GM18868 (cell line): ENCODE measurements at regions not wholly inside any gene's neighbourhood (a gene's known extent, or its start where the extent isn't known, plus 50 kb on each side); places are given as distances from the start of the nearest gene placed in this dataset.
A peak's percentile ranks its signal among the peaks of the same experiment; 100 is the strongest.

Source experiments
- ATAC-seq: cut with Tn5 transposase; IDR thresholded peaks from one replicate; pipeline ENCODE4 v1.9.1; 2021; ENCODE audit warnings: mild to moderate bottlenecking, moderate library complexity; ENCODE audit not compliant: unreplicated experiment

DNA sequence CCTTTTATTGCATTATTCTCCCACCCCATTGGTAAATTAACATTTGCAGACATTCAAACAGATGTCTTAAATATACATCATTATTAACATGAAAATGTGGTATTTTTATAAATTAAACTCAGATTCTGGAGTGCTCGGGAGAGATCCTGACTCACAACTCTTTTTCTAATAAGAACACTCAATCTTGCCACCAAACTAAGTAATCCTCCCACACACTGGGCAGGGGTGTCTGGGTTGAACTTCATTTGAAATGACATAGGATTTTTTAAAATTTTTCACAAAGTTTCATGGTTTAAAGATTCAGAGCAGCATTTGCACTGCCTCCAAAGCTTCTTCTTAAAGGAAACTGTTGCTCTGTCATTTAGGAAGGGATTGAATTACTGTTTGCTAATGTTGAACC lies 754.3 kb downstream of the MECOM start:
- no peak for ATAC-seq

DNA sequence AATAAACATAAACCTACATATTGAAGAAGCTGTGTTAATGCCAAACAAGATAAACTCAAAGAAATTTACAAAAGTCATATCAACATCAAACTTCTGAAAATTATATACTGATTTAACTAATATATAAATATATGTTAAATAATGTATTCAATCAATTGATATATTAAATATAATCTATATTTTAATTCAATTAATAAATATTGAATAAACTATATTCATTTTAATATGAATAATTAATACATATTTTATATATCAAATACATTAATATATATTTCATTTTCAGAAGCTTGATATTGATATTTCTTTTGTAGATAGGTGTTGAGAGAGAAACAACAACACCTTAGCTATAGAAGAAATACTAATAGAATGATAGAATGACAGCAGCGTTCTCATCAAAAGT lies 768.1 kb downstream of the MECOM start:
- no peak for ATAC-seq

DNA sequence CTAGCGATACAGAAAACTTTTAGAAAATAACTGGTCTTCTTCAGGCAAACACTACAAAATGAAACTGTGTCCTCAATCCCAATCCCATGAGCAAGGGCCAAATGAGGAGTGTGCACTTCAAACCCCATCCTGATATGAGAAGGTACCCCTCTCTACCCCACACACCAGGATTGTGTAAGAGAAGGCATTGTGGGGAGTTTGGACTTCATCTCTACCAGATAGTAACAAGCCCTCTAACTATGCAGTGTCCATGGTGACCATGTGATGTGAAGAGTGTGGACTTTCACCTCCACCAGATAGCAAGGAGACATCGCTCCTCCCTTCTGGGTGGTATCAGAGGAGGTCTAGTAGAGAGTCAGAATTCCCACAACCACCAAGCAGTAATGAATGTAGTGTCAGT lies 769.3 kb downstream of the MECOM start:
- ATAC-seq, result no peak

DNA sequence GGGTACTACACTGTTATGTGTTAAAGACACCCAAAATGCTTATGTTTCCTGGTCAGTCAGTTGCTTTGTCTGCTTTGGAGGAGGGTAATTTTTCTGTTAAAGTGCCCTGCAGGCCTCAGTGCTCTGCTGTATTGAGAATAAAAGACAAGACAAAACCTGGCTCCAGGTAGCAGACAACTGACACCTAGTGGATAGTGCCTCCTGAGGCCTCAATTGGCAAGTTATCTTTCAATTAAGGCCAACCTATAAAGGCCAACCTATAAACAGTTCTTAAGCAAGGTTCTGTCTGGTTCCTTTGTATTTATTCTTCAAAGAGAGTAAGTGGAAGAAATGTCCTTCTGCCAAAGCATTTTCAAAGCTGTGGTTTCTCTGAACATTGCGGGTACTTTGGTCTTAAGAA lies 773.8 kb downstream of the MECOM start:
- ATAC-seq, result no peak

DNA sequence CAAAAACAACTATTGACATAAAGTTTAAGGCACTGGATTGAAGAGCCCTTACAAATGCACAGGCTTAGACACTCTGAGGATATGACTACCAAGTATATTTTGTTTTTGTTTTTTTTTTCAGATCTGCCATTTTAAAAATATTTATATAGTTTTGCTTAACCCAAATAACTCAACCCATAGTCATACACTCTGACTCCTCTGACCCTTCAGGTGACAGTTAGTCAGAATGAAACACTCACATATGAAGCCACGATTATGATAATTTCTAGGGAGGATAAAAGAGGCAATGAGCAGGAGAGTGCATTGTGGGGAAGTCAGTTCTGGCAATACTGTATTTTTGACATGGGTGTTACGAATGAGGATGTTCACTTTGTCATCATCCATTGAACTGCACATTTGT lies 774.7 kb downstream of the MECOM start:
- no peak for ATAC-seq

DNA sequence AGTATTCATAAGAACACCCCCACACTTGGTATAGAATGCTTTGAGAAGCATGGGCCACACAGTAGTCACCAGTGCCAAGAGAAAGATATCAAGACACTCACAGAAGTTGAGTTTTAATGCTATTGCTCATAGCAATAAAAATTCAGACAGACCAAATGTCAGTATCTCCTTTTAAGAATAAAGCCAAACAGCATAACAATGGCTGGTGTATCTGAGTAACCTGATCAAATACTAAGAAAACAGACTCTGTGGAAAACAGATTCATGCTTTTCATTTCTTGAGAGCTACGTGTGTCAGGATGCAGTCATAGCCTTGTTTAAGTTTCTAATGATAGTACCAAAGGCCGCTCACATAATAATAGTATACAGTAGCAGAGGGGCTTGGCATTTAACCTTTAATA lies 778.5 kb downstream of the MECOM start:
- ATAC-seq, result no peak

DNA sequence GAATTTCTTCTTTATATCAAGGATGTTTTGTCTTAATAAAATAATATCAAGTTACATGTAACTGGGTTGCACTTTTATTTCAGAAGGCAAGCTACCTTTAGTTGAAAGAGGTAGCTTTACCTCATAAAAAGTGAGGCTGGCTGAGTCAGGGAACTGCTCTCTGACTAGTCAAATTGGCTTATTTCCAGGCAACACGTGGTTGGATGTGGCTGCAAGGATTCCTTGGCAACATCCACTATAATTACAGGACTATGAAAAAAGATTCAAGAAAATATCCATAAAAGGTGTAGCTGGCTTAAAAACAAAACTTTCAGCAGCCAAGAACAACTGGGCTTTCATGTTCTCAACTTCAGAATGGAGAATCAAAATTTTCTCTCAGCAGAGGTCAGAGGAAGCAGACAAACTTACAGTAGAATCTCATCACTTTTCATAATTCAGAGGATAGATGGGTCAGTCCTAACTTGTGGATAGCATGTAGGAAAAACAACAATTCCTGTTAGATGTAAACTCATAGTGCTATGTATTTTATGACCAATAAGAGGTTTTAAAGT lies 779.1 kb downstream of the MECOM start:
- ATAC-seq, result no peak

DNA sequence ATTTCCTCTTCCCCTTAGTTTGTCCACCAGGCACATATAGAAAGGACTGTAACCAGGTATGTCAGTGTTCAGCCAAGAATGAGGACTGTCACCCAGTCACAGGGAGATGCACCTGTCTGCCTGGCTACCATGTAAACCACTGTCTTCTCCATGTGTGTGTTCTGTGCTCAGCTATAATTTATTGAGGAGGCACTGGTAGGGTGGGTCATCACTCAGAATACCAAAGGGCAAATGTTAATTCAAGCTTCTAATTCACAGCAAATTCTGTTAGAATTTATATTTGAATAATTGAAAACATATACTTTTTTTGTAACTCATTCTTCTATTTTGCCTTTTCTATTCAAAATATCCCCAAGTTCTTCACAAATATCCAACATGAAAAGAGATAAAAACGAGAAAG lies 780.4 kb downstream of the MECOM start:
- ATAC-seq, result no peak

DNA sequence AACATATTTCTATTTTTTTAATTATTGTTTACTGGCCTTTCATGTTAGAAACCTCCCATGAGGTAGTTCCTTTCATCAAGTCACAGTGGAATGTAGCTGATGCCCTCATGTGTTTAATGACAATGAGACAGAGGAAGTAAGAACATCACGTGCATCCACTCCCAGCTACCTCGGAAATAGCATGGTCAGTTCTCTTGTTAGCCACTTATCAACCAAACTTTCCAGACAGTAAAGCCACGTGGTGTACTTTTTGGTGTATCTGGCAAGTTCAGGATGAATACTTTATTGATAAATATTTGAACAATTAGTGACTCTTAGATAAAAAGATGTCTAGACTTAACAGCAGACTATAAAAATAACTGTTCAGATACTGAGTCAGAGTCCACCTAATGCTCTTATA lies 781.7 kb downstream of the MECOM start:
- no peak for ATAC-seq

DNA sequence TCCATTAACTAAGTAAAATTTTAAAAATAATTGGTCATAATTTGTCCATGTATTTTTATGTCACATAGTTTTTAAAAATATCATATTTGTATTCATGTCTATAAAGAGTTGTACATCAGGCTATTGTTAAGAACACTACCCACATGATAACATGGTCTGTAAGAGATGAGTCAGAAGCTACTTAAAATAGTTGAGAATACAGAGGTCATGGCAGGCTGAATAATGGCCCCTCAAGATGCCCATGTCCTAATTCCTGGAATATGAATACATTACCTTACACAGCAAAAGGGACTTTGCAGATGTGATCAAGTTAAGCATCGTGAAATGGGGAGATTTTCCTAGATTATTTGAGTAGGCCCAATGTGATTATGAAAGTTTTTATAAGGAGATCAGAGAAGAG lies 782.9 kb upstream of the GOLIM4 start:
- peak; percentile 47 for ATAC-seq

DNA sequence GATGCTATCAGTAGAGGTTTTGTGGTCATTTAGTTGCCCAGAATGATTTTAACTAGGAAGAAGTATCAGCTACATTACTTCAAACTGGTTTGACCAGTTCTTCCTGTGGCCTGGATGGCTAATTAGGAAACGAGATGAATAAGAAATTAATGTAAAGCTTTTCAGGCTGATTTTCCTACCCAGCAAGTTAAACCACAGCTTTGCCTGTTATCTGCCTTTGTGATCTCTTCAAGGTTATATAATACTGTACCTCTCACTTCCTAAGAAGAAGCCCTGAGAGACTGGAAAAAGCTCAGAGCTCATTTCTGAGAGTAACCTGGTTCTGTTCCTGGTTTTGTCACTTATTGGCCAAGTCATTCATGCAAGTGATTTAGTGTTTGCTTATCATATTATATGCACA lies 782.2 kb upstream of the GOLIM4 start:
- ATAC-seq, result no peak

DNA sequence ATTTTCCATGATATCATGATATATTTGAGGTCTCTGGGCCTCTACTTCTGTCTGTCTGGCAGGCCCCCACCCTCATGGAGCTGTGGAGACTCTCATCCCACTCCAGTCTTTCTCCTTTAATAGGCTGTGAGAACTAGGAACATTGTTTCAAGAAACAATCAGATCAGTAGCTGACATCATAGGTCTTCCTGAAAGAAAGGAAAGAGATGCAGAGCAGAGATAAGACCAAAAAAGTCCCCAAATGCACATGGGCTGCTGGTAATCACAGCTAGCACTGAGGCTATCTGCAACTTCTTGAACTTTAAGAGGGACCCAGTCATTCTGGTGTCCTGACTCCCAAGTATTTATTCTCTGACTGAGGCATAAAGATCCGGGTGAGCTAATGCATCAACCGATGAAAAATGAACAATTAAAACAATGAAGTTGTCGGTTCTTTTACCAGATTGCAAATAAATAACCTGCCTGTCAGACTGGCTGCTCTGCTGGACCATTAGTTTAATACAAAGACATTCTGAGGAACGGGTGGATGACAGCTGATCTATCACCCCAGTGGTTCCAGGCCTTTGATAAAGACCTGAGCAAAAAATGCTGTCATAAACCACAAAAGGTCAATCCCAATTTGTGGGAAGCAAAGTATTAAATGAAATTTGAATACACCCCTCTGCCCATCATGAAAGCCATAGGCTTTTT lies 780.8 kb upstream of the GOLIM4 start:
- ATAC-seq, result no peak

DNA sequence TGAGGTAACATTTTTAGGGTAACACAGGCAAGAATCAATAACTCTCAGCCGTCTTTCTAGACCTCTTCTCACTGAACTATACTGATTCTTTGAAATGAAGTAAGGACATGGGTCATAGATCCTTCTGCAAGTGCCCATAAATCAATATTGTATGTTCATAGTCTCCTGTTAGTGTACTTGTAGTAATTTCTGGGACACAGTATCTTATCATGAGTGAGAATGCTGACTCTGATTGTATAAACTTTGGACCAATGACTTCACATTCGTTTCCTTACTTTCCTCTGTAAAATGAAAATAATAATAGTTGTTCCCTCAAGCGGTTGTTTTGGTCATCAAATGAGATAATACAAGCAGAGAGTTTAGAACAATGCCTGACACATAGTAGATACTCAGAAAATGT lies 777.1 kb upstream of the GOLIM4 start:
- ATAC-seq, result no peak

DNA sequence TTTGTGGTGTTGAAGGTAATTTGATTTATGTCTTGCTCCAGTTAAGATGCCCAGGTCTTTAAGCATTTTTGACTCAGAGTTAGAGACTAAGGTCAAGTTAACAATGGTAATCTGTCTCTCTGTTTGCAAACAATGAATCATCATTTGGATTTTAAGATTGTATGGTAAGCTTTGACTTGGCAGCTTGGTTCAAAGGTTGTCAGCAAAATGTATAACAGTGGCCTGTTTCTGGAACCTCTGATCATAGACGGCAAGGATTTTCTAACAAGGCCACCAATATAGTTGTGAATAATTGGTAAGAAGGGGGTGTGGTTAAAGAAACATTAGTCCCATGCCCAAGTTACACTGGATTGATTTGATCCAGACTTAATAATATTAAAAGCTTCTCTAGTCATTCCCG lies 775.2 kb upstream of the GOLIM4 start:
- no peak for ATAC-seq

DNA sequence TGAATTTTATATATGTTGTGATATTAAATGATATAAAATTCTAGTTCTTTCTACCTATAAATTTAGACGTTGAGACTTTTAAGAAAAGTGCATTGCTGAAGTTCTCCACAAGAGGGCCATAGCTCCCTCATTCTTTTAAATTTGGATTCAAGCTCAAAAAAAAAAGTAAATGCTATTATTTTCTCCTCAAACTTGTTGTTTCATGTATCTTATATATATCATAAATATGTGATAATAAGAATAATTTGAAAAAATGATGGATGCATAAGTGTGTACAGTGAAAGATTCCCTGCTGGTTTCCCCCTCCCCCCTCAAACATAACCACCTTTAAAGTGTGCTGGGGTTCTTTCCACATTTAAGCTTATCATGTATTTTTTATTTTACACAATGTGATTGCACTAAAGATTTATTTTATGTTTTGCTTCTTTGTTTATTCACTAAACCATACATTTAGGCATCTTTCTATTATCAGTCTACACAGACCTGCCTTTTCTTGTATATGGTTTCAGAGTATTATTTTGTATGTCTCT lies 769.4 kb upstream of the GOLIM4 start:
- peak; percentile 52 for ATAC-seq

DNA sequence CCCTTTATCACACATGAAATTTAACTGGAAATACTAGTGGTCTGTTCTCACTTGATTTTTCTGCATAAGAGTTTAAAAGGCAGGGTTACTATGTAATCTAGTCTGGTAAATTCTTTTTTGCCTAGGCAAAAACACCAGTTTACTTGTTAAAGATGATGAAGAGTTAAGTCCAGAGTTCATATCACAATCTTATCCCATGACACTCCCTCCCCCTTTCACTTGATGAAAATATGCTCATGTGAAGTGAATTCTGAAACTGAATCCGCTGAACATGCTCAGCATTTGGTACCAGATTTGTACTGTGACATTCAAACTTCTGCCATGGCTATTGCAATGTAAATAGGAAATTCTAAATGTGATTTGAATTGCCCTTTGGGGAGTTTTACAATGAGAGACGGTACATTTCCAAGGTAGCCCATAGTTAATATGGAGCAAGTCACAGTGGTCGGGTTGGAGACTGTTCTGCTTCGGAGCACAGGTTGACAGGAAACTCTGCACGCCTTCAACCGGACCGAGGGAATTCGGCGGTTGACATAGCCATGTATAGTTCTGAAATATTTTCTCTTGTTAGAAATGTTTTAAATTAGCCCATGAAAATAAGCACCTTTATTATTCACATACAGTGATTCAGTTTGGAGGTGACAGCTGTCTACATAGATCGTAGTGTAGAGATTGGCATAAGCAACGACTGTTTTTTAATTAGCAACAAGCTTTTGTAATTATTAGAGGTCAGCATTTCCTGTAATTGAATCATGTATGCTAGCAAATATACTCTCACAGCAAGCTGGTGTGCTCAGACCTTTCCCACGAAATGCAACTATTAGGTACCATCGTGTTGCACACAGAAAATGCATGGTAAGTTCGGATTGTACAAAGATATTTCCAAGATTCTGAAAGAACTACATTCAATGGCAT lies 768.6 kb upstream of the GOLIM4 start:
- peak; percentile 18 for ATAC-seq

DNA sequence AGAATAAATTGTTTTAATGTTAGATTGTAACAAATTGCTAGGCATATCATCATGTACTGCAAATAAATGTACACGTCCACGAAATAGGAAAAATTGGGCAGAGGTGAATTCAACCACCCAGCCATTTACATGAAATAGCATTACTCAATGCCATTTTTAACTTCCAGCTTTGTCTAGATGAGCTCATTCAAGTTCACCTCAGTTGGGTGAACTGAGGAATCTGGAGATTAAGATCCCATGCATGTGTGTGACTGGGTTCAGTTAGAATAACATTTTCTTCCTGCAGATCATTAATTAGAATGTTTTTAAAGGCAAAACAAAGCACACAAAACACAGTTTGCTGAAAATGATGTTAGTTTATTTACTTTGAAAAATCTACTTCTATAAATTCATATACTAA lies 767.8 kb upstream of the GOLIM4 start:
- ATAC-seq, result no peak

DNA sequence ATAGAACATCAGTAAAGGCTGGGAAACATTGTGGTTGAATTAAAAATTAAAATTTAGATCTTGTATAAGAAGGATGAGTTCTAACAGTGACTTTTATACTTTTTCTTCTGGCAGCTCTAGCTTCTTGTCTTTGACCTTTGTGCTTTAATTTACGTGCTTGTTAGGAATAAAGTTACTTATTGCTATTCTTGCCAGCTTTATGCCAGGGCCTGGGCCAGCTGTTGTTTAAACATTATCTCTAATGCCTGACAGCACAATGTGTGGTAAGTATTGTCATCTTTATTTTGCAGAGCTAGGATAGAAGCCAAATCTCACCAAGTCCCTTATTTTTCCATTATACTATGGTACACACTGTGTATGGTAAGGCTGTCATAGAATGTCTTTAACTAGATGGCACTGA lies 766.7 kb upstream of the GOLIM4 start:
- no peak for ATAC-seq

DNA sequence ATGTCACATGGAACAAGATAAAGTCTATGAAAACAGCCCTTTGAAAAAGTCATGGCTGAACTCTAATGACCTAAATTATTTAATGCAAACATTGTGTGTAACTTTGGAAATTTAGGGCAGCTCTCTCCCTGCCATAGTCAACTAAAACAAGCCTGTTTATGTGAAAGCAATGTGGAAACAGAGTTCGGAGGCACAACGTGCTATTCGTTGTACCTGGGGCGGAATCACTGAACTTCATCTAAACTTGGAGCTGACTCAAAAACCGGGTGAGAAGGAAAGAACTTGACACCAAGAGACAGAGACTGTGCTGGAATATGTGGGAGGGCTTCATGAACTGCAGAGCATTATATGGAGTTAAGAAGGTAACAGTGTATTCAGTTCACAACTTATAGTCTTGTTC lies 764.9 kb upstream of the GOLIM4 start:
- ATAC-seq, result no peak

DNA sequence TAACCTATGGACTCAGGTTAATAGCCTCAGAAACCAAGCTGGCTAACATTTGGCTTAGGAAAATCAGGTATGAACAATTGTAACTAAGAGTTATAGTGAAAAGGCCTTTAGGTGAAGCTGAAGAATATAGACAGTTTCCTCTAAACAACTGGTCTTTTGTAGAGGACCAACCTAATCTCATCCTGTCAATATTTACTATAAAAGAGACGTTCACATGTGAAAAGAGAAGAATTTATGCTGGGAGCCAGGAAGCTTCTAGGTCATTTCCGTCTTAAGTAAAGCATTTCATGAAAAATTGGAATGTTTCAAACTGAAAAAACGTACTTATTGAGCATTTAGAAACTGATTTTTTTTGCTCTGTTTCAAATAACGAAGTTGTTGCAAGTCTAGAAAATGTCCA lies 764.3 kb upstream of the GOLIM4 start:
- no peak for ATAC-seq

DNA sequence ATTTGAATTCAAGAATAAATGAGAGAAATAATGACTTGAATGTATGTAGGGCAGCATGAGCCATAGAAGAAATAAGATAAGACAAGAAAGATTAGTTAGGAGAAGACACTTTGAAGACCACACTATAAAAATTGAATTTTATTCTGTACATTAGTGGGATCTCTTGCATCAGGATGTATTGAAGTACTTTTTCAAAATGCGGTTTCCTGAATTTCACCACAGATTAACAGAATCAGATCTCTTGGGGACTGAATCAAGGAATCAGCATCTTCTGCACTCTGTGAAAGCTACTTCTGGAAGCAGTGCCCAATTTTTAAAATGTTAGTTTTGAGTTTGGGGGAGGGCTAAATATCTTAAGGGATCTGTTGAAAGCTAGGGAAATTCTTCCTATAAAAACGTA lies 763.9 kb upstream of the GOLIM4 start:
- ATAC-seq, result no peak

DNA sequence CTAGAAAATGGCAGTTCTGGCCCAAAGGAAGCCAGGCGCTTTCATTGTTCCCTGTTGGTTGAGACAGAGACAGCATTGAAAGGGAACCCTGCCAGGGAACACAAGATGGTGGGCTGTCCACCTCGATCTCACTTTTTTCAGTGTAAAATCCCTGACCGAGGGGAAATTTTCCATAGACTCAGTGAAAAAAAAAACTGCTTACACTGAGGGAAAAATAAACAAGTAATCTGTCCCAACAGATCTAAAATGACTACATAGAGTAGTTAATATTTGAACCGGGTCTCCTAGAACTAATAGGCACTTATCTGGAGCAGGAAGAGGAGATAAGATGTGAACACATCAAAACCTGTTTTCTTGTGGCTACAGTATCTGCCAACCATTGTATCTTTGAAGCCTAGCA lies 763.4 kb upstream of the GOLIM4 start:
- ATAC-seq, result no peak
